ENCODE measurements at regions not wholly inside any gene's neighbourhood (a gene's known extent, or its start where the extent isn't known, plus 50 kb on each side); places are given as distances from the start of the nearest gene placed in this dataset.
"Not testable (repeated sequence)": the region's sequence is repeated elsewhere in the genome, so short reads cannot be mapped to it uniquely, and the experiment has no call there.

GRCh38 chr6:6951355-6951754 is 156.4 kb upstream of the RREB1 start:
- DNase-seq: no peak

- DNase-seq: no peak
Observed at GRCh38 chr6:6952484-6952883, 155.3 kb upstream of the RREB1 start.

DNA sequence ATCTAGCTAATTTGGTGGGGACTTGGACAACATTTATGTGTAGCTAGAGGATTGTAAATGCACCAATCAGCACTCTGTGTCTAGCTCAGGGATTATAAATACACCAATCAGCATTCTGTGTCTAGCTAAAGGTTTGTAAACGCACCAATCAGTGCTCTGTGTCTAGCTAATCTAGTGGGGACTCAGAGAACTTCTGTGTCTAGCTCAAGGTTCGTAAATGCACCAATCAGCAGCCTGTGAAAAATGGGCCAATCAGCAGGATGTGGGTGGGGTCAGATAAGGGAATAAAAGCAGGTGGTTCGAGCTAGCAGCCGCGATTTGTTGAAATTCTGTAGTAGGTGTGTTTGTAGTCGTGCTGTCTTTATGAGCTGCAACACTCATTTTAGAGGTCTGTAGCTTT is 154.8 kb upstream of the RREB1 start:
- DNase-seq: not testable (repeated sequence)

DNA sequence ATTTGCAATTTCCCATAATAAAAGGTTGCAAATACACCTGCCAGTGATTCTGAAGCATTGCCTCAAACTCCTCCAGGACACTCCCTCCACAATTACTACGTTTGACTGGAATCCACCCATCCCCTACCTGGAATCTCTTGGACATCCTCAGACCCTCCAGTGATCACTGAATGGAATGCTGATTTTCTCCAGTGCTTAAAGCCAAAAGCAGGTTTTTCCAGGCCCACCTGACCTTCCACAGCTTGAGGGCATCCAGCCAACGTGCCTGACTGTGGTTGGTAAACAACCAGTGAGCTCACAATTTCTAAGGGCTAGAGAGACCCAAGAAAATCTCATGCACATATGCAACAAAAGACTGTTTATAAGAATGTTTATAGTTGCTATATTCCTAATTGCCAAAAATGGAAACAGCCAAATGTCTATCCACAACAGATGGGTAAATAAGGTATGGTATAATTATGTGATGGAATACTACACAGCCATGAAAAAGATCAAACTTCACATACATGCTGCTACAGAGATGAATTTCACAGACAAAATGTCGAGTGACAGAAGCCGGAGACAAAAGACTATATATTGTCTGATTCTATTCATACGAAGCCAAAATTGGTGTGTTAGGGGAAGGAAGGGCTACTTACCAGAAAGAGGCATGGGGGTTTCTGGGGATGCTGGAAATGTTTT is 147.1 kb upstream of the RREB1 start:
- DNase-seq: no peak

GRCh38 chr6:6962086-6962485 is 145.7 kb upstream of the RREB1 start:
- DNase-seq: no peak

DNA sequence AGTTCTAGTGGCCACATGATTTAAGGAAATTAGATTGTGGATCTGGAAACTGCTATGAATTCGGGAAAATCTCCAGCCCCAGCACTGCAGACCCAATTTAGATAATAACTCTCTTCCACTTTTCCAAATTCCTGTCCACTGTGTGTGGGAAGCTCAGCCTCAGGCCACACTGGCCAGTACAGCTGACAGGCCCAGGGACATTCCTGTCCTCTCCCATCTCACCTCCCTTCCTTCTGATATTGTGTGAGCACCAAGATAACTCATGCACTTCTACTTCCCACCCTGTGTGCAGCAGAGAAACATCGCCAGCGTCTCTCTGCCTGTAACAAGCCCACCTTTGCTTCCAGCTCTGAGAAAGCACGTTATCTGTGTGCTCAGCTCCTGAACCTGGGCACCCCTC is 145.1 kb upstream of the RREB1 start:
- no peak for DNase-seq

DNA sequence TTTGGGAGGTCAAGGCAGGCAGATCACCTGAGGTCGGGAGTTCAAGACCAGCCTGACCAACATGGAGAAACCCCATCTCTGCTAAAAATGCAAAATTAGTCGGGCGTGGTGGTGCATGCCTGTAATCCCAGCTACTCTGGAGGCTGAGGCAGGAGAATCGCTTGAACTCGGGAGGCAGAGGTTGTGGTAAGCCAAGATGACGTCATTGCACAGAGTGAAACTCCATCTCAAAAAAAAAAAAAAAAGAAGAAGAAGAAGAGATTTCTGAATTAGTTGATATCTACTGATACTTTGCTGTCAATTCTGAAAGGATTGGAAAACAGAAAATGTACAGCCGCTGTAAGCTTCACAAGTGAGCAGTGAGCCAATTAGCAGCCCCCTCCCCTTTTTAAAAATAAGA is 144.4 kb upstream of the RREB1 start:
- not testable (repeated sequence) for DNase-seq

- DNase-seq: no peak
Observed at GRCh38 chr6:6964675-6965074, 143.1 kb upstream of the RREB1 start.

GRCh38 chr6:6966127-6966526 is 141.6 kb upstream of the RREB1 start:
- DNase-seq: no peak

DNA sequence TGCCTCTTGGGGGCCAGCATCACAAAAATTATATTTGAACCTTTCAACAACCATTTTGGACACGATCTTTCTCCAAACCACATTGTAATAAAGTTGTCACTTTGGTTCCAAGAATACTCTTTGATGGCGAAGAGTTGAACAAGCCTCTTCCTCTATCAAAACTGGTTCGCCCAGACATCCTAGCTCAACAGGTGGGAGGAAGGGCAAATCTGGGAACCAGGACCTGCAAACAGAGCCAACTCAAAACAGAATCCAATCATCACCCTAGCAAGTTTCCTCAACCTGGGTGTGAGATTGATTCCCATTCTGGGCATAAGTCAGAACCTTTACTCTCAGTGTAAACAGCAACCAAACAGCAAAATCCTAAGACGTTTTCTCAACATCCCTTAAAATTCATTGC is 141.2 kb upstream of the RREB1 start:
- no peak for DNase-seq

- DNase-seq: no peak
Observed at GRCh38 chr6:6968357-6968730, 139.4 kb upstream of the RREB1 start.

DNA sequence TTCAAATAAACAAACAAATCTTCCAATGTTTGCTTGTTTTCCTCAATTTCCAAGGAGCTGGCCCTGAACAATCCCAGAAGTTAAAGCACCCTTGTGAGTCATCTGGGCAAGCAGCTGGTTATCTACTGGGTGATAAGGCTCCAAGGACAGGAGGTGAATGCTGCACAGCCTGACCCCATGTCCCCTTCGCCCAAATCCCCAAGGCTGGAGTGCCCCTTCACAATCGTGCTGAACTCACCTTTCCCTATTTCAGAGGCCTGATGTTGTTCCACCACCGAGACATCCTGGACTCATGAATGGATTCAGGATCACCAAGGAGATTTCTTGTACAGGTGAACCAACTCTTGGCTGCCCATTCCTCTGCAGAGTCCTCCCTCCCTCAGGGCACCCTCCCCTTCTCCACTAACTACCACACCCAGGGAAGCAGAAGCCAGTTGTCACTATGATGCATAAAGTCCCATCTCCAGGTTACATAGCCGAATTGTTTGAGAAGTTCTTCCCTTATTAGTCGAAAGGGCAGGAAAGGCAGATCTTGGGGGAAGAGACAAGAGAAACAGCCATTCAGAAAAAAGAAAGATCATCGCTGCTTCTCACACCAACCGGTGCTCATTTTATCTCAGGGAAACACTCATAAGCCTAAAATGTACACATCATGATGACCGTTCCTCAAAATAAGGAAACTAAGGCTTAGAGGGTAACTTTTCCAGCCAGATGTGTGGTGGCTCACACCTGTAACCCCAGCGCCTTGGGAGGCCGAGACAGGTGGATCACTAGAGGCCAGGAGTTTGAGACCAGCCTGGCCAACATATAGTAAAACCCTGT is 138.8 kb upstream of the RREB1 start:
- DNase-seq: no peak

GRCh38 chr6:6969761-6970223 is 138.0 kb upstream of the RREB1 start:
- no peak for DNase-seq

DNA sequence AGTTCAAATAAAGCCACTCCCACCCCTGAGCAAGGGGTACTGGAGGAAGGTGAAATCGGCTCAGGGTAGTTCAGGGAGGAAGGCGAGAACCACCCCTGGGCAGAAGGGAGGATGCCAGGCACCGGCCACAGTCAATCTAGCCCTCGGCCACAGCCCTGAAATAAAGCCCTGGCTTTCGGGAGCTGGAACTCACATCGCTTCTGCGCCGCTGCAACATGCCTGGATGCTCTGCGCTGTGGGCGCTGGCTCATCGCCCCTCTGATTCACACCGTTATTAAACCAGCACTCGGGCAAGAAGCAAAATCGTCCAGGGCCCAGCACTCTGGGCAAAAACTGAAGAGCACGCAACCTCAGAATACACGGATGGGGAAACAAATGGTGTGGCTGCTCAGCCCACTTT is 136.9 kb upstream of the RREB1 start:
- DNase-seq: no peak

DNA sequence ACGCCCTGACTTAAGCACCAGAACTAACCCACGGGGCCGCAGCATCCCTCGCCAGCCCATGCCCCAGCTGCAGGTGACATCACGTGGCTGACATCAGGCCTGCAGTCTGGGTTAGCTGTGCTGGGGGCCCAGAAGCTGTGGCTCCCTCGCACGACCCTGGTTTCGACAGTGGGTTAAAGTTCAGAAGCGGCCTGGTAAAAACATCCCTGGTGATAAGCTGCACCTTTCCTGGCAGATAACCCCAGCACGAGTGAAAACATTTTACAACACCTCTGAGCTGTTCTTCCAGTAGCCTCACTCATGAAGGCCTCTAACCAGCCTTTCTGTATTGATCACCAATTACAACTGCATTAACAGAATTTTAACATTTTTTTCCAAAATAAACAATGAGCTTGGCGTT is 136.4 kb upstream of the RREB1 start:
- DNase-seq: no peak

DNA sequence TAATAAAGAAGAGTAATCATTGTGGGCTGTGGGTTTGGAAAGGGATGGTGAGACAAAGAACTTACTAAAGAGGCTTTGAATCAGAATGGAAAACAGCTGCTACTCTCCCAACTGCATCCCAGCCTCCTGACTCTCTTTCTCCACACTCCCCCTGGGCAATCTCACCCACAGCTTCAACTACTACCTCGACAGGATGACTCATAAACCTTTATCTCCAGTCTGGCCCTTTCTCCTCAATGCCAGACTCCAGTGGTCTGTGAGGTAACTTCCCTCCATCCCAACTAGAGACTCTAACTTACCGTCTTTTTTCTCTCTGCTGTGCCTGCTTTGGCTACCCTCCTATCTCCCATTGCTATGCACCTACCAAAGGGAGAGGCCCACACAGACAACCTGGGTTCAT is 135.3 kb upstream of the RREB1 start:
- no peak for DNase-seq

DNA sequence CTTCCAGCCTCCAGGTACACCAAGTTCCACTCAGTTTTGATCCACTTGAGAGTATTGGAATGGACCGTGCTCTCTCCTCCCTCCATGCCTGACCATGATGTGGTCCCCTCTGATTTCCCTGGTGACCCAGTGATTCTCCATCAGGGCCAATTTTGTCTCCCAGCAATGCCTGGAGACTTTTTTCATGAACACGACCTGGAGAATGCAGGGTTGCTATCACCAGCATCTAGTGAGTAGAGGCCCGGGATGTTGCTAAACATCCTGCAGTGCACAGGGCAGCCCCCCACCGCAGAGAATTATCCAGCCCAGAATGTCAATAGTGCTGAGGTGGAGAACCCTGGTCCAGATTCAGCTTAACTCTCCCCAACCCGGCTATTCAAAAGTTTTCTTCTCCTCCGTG is 134.0 kb upstream of the RREB1 start:
- DNase-seq: no peak

DNA sequence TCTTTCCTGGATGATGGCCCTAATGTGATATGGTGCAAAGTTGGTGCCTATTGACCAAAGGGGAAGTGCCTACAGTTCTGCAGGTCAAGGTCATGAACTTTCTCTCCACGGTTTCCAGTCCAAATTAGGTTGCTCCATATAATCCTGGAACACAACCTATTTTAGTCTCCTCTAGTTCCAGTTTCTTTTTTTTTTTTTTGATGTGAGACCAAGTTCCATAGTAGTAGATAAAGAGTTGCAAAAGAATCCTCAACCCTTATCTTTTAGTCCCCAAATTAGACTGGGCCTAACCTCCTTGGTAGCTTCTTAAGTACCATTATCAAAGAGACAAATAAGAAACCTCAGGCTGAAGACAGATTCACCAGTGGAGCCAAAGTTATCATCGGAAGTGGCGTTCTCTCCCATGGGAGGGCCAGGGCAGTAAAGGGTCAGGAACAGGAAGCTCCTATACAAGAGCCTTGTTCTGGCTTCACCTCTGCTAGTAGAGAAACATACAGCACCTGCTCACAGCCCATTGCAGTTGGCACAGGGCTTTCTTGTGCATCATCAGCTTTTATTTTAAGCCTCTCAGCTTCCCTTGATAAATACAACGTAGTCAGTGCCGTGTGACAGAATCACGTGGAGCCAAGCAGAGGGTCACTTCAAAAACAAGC is 132.2 kb upstream of the RREB1 start:
- DNase-seq: no peak

- DNase-seq: no peak
Observed at GRCh38 chr6:6976193-6976592, 131.6 kb upstream of the RREB1 start.

- no peak for DNase-seq
Observed at GRCh38 chr6:6978731-6979130, 129.0 kb upstream of the RREB1 start.

DNA sequence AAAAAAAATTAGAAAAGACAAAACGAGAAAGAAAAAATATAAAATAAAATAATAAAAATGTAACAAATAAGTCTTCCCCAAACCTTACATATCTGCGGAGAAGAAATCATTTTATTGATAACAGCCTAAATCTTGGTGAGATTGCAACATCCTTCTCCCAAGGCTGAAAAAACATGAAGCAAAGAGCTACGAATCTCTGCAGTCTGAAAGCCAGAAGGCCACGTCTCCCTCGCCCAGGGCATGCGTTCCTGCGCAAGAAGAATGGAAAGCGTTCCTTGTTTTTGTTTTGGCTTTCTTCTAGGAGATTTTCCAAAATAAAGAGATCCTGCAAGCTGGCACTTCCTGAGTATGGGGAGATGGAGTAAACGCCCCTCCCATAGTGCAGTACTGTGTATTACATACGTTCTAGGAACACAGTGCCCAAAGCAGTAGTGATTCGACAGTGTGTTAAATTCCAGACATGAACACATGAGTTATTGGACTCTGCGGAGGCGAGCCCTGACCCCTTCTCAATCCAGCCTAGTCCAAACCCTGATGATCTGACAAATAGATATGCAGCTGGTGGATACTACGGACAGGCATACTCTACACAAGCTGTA is 126.7 kb upstream of the RREB1 start:
- DNase-seq: no peak

GRCh38 chr6:6981681-6982322 is 126.0 kb upstream of the RREB1 start:
- no peak for DNase-seq

- no peak for DNase-seq
Observed at GRCh38 chr6:6982663-6983062, 125.1 kb upstream of the RREB1 start.
